ENCODE measurements at regions not wholly inside any gene's neighbourhood (a gene's known extent, or its start where the extent isn't known, plus 50 kb on each side); places are given as distances from the start of the nearest gene placed in this dataset.

DNA sequence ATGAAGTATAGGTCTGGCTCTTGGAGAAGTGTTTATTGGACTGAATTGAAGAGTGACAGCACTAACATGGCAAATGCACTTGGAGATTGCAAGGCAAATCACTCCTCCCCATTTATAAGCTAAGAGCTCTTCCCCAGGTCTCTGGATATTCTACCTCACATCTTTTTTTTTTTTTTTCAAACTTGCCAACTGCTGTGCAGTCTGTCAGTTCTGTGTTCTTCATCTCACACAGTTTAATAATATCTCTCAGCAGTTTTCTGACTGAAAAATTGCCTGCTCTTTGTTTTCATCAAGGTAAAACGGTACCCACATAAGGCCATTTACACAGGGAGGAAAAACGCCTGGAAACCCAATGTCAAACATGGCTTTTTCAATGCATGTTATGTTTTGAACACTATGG is 186.1 kb upstream of the B3GALT2 start:
- Histone ChIP-seq H3K4me3 (replicated peaks; ENCODE audit: insufficient read depth, low read length) (no peak overlapping the region), H3K27me3 (ENCODE audit: insufficient read depth, poor library complexity, severe bottlenecking) (no peaks in the 10 kb centered on the region), H3K27ac (replicated peaks) (no peak overlapping the region)
- TF ChIP-seq POLR2AphosphoS5 (IDR thresholded peaks at IDR 0.05; ENCODE audit: low read depth): no peak
- TF ChIP-seq, protein P1, sequence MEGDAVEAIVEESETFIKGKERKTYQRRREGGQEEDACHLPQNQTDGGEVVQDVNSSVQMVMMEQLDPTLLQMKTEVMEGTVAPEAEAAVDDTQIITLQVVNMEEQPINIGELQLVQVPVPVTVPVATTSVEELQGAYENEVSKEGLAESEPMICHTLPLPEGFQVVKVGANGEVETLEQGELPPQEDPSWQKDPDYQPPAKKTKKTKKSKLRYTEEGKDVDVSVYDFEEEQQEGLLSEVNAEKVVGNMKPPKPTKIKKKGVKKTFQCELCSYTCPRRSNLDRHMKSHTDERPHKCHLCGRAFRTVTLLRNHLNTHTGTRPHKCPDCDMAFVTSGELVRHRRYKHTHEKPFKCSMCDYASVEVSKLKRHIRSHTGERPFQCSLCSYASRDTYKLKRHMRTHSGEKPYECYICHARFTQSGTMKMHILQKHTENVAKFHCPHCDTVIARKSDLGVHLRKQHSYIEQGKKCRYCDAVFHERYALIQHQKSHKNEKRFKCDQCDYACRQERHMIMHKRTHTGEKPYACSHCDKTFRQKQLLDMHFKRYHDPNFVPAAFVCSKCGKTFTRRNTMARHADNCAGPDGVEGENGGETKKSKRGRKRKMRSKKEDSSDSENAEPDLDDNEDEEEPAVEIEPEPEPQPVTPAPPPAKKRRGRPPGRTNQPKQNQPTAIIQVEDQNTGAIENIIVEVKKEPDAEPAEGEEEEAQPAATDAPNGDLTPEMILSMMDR (IDR thresholded peaks at IDR 0.05; ENCODE audit: insufficient read depth, low read length): no peak
- no peak for TF ChIP-seq GABPA (IDR thresholded peaks at IDR 0.05; ENCODE audit: low read depth)
- no peak for TF ChIP-seq SPI1 (IDR thresholded peaks at IDR 0.05; ENCODE audit: borderline replicate concordance, low read depth)
- no peak for TF ChIP-seq REST (IDR thresholded peaks at IDR 0.05; ENCODE audit: insufficient replicate concordance, low read depth)
- DNase-seq (ENCODE audit: low read depth in 1 of 2, low spot score in 1 of 2): no peak

GRCh38 chr1:193368302-193368701 is 181.9 kb upstream of the B3GALT2 start:
- TF ChIP-seq REST (IDR thresholded peaks at IDR 0.05; ENCODE audit: insufficient replicate concordance, low read depth): no peak
- no peak for TF ChIP-seq GABPA (IDR thresholded peaks at IDR 0.05; ENCODE audit: low read depth)
- TF ChIP-seq POLR2AphosphoS5 (IDR thresholded peaks at IDR 0.05; ENCODE audit: low read depth): no peak
- no peak for TF ChIP-seq SPI1 (IDR thresholded peaks at IDR 0.05; ENCODE audit: borderline replicate concordance, low read depth)
- TF ChIP-seq, protein P1 (IDR thresholded peaks at IDR 0.05; ENCODE audit: insufficient read depth, low read length): no peak
- no peak overlapping the region for H3K4me3 ChIP-seq (replicated peaks; ENCODE audit: insufficient read depth, low read length)
- no peak for DNase-seq (ENCODE audit: low read depth in 1 of 2, low spot score in 1 of 2)
- no peak overlapping the region for H3K27ac ChIP-seq (replicated peaks)
- no peaks in the 10 kb centered on the region for H3K27me3 ChIP-seq (ENCODE audit: insufficient read depth, poor library complexity, severe bottlenecking)

GRCh38 chr1:193367863-193368262 is 181.4 kb upstream of the B3GALT2 start:
- no peak overlapping the region for H3K27ac ChIP-seq (replicated peaks)
- H3K4me3 ChIP-seq (replicated peaks; ENCODE audit: insufficient read depth, low read length): no peak overlapping the region
- TF ChIP-seq GABPA (IDR thresholded peaks at IDR 0.05; ENCODE audit: low read depth) (no peak), POLR2AphosphoS5 (IDR thresholded peaks at IDR 0.05; ENCODE audit: low read depth) (no peak), SPI1 (IDR thresholded peaks at IDR 0.05; ENCODE audit: borderline replicate concordance, low read depth) (no peak), REST (IDR thresholded peaks at IDR 0.05; ENCODE audit: insufficient replicate concordance, low read depth) (no peak)
- TF ChIP-seq, protein P1 (IDR thresholded peaks at IDR 0.05; ENCODE audit: insufficient read depth, low read length): no peak
- DNase-seq (ENCODE audit: low read depth in 1 of 2, low spot score in 1 of 2): no peak
- H3K27me3 ChIP-seq (ENCODE audit: insufficient read depth, poor library complexity, severe bottlenecking): no peaks in the 10 kb centered on the region

Measured in HL-60 (cell line).